PC-3 (cell line): ENCODE measurements at regions not wholly inside any gene's neighbourhood (a gene's known extent, or its start where the extent isn't known, plus 50 kb on each side); places are given as distances from the start of the nearest gene placed in this dataset.

Experiments used
- ATAC-seq: fragments of 200-7000 bp; cut with Tn5 transposase; 2 replicates; pipeline ENCODE4 v1.9.1; 2020; ENCODE audit warnings: mild to moderate bottlenecking, moderate library complexity
- BruUV-seq: library from RNA; stranded (reverse); fragments of 400-500 nt; replicated peaks from 2 replicates; lab custom pipeline; 2021; lab: Mats Ljungman, UMichigan
- CTCF ChIA-PET: fragments of 300-600 bp; sonication (Branson Sonifier 250); formaldehyde crosslinking; loops from one replicate; lab custom pipeline; 2022; ENCODE audit warnings: antibody characterized with exemption; lab: Charles Lee
- POLR2A ChIA-PET: fragments of 300-600 bp; sonication (Branson Sonifier 250); formaldehyde crosslinking; loops from one replicate; lab custom pipeline; 2022; ENCODE audit warnings: antibody characterized with exemption; ENCODE audit not compliant: unreplicated experiment; lab: Charles Lee
- DNase-seq: peaks from one replicate; pipeline ENCODE4 v3.0.0-alpha.2; 2015
- H2AFZ ChIP-seq: fragments of 300-600 bp; sonication (generic); 2 replicates; pipeline ENCODE4 v1.6.0; 2016; ENCODE audit warnings: antibody characterized with exemption, low read length
- H3F3A ChIP-seq: fragments of 300-600 bp; sonication (generic); one replicate; pipeline ENCODE4 v1.6.0; 2017; ENCODE audit warnings: antibody characterized with exemption, low read length, control low read depth, mild to moderate bottlenecking; ENCODE audit not compliant: unreplicated experiment
- H3K27ac ChIP-seq: fragments of 300-600 bp; sonication (generic); 2 replicates; pipeline ENCODE4 v1.5.1; 2016; ENCODE audit warnings: mild to moderate bottlenecking, low read length
- H3K27me3 ChIP-seq: fragments of 300-600 bp; sonication (generic); 2 replicates; pipeline ENCODE4 v1.6.1; 2016; ENCODE audit warnings: low read length, mixed read lengths
- H3K36me3 ChIP-seq: fragments of 300-600 bp; sonication (generic); 2 replicates; pipeline ENCODE4 v1.6.1; 2016; ENCODE audit warnings: low read depth, mixed run types, low read length, mixed read lengths
- H3K4me1 ChIP-seq: fragments of 300-600 bp; sonication (generic); 2 replicates; pipeline ENCODE4 v1.5.1; 2016; ENCODE audit warnings: low read length; ENCODE audit not compliant: insufficient read depth
- H3K4me2 ChIP-seq: fragments of 300-600 bp; sonication (generic); 2 replicates; pipeline ENCODE4 v1.6.0; 2016; ENCODE audit warnings: low read length
- H3K4me3 ChIP-seq: fragments of 300-600 bp; sonication (generic); 2 replicates; pipeline ENCODE4 v1.5.1; 2016; ENCODE audit warnings: mild to moderate bottlenecking, low read length, mixed read lengths
- H3K79me2 ChIP-seq: fragments of 300-600 bp; sonication (generic); 2 replicates; pipeline ENCODE4 v1.6.1; 2017; ENCODE audit warnings: low read length, mixed read lengths
- H3K9ac ChIP-seq: fragments of 300-600 bp; sonication (generic); 2 replicates; pipeline ENCODE4 v1.6.0; 2016; ENCODE audit warnings: mild to moderate bottlenecking, low read length
- H3K9me2 ChIP-seq: fragments of 300-600 bp; sonication (generic); replicated peaks from 2 replicates; pipeline ENCODE4 v1.6.1; 2016; ENCODE audit warnings: mixed run types, low read length, mixed read lengths
- H3K9me3 ChIP-seq: fragments of 300-600 bp; sonication (generic); 2 replicates; pipeline ENCODE4 v1.6.1; 2016; ENCODE audit warnings: low read length, mixed read lengths
- H4K20me1 ChIP-seq: fragments of 300-600 bp; sonication (generic); 2 replicates; pipeline ENCODE4 v1.6.1; 2016; ENCODE audit warnings: low read length, mixed read lengths
- EZH2 ChIP-seq: fragments of 300-600 bp; sonication (generic); IDR thresholded peaks from one replicate; pipeline ENCODE4 v1.6.1; 2017; ENCODE audit warnings: antibody characterized with exemption, mild to moderate bottlenecking, low read length; ENCODE audit not compliant: unreplicated experiment
- EZH2phosphoT487 ChIP-seq: fragments of 300-600 bp; sonication (generic); IDR thresholded peaks from 2 replicates; pipeline ENCODE4 v1.6.1; 2018; ENCODE audit warnings: mild to moderate bottlenecking, antibody characterized with exemption, low read length, borderline replicate concordance
- intact Hi-C: fragments of 100-400 bp; cut with micrococcal nuclease; formaldehyde crosslinking; loops from 2 replicates; pipeline ENCODE4 v1.9.0; 2023
- TF ChIP-seq, protein P1 (sequence below): fragments of 300-600 bp; sonication (generic); conservative IDR thresholded peaks from 2 replicates; pipeline ENCODE4 v1.5.1; 2017; ENCODE audit warnings: antibody characterized with exemption, low read depth, mild to moderate bottlenecking, low read length

DNA sequence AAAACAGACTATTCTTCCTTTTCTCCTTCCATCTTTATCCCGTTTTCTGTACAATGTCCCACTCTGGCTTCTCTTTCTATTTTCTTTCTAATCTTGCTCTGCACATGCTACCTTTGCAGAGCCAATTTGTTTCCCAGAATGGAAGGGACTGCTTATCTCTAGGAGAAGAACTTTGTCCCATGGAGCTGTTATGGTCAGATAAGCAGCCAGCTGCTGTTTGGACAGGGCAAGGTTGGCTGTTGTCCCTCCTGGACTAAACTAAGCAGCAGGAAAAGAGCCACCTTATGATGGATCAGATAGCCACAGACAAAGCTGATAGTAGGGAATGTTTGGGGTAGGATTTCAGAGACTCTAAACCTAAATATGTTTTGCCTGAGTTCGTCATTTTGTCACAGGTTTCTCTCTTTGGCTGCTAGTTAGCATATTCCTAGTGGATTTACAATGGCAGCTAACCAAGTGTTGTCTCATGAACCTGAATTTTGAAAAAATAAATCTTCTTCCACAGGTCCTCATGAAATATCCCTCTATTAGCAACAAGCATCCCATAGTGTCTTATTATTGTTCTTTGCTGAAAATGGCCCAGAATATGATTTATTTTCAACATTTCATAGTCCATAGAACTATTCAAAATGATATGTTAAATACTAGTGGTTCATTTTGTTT lies 262.8 kb downstream of the SLC16A7 start:
- Histone ChIP-seq H3K9me3 (no peaks in the 10 kb centered on the region), H3K27ac (no peak overlapping the region), H4K20me1 (no peaks in the 10 kb centered on the region), H3K27me3 (no peaks in the 10 kb centered on the region), H3K9me2 (no peaks in the 10 kb centered on the region), H3K4me2 (no peak overlapping the region), H3K9ac (no peak overlapping the region), H3K4me3 (no peak overlapping the region), H3F3A (no peaks in the 10 kb centered on the region), H2AFZ (no peak overlapping the region), H3K79me2 (no peaks in the 10 kb centered on the region), H3K4me1 (no peaks in the 10 kb centered on the region), H3K36me3 (no peaks in the 10 kb centered on the region)
- intact Hi-C loops = no loop called here
- ATAC-seq = no peak
- ChIA-PET CTCF (no interaction called here), POLR2A (no interaction called here)
- TF ChIP-seq EZH2phosphoT487 (no peak), EZH2 (no peak)
- TF ChIP-seq, protein P1, sequence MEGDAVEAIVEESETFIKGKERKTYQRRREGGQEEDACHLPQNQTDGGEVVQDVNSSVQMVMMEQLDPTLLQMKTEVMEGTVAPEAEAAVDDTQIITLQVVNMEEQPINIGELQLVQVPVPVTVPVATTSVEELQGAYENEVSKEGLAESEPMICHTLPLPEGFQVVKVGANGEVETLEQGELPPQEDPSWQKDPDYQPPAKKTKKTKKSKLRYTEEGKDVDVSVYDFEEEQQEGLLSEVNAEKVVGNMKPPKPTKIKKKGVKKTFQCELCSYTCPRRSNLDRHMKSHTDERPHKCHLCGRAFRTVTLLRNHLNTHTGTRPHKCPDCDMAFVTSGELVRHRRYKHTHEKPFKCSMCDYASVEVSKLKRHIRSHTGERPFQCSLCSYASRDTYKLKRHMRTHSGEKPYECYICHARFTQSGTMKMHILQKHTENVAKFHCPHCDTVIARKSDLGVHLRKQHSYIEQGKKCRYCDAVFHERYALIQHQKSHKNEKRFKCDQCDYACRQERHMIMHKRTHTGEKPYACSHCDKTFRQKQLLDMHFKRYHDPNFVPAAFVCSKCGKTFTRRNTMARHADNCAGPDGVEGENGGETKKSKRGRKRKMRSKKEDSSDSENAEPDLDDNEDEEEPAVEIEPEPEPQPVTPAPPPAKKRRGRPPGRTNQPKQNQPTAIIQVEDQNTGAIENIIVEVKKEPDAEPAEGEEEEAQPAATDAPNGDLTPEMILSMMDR = no peak
- DNase-seq = no peak
- BruUV-seq = no TSS peak

DNA sequence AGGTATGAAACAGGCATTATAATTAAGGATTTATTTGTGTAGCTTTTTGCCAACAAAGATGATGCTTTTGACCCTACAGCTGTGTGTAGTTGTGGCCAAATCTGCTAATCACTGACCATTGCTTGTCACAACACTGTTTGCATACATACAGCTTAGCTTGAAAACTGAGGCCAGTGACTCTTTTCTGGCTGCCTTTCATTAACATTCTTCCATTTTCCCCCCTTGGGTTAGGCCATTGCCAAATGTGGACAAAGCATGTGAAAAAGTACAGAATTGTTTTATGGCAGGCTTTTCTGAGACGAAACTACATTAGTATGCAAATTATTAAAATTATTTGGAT lies 263.3 kb downstream of the SLC16A7 start:
- H3K27ac ChIP-seq = no peak overlapping the region
- POLR2A ChIA-PET = no interaction called here
- H3K9me2 ChIP-seq = no peaks in the 10 kb centered on the region
- intact Hi-C loops = no loop called here
- H4K20me1 ChIP-seq = no peaks in the 10 kb centered on the region
- no peak for ATAC-seq
- H3K4me2 ChIP-seq = no peak overlapping the region
- H3K36me3 ChIP-seq = no peaks in the 10 kb centered on the region
- no TSS peak for BruUV-seq
- no peaks in the 10 kb centered on the region for H3F3A ChIP-seq
- no peaks in the 10 kb centered on the region for H3K79me2 ChIP-seq
- TF ChIP-seq EZH2 (no peak), EZH2phosphoT487 (no peak)
- TF ChIP-seq, protein P1 = no peak
- no peaks in the 10 kb centered on the region for H3K27me3 ChIP-seq
- DNase-seq = no peak
- H3K9me3 ChIP-seq = no peaks in the 10 kb centered on the region
- H3K4me3 ChIP-seq = no peak overlapping the region
- CTCF ChIA-PET = no interaction called here
- H2AFZ ChIP-seq = no peak overlapping the region
- H3K4me1 ChIP-seq = no peaks in the 10 kb centered on the region
- no peak overlapping the region for H3K9ac ChIP-seq

GRCh38 chr12:59861635-59862034 lies 265.8 kb downstream of the SLC16A7 start:
- CTCF ChIA-PET = no interaction called here
- H3K4me3 ChIP-seq = no peak overlapping the region
- POLR2A ChIA-PET = no interaction called here
- no peaks in the 10 kb centered on the region for H3K9me2 ChIP-seq
- H3F3A ChIP-seq = no peaks in the 10 kb centered on the region
- H3K27ac ChIP-seq = no peak overlapping the region
- H3K27me3 ChIP-seq = no peaks in the 10 kb centered on the region
- ATAC-seq = no peak
- no TSS peak for BruUV-seq
- H3K9ac ChIP-seq = no peak overlapping the region
- TF ChIP-seq EZH2 (no peak), EZH2phosphoT487 (no peak)
- TF ChIP-seq, protein P1 = no peak
- H3K36me3 ChIP-seq = no peaks in the 10 kb centered on the region
- H2AFZ ChIP-seq = no peak overlapping the region
- H3K4me1 ChIP-seq = no peaks in the 10 kb centered on the region
- DNase-seq = no peak
- no peaks in the 10 kb centered on the region for H3K79me2 ChIP-seq
- H4K20me1 ChIP-seq = no peaks in the 10 kb centered on the region
- H3K4me2 ChIP-seq = no peak overlapping the region
- intact Hi-C loops = no loop called here
- no peaks in the 10 kb centered on the region for H3K9me3 ChIP-seq
